ENCODE measurements at regions not wholly inside any gene's neighbourhood (a gene's known extent, or its start where the extent isn't known, plus 50 kb on each side); places are given as distances from the start of the nearest gene placed in this dataset.

DNA sequence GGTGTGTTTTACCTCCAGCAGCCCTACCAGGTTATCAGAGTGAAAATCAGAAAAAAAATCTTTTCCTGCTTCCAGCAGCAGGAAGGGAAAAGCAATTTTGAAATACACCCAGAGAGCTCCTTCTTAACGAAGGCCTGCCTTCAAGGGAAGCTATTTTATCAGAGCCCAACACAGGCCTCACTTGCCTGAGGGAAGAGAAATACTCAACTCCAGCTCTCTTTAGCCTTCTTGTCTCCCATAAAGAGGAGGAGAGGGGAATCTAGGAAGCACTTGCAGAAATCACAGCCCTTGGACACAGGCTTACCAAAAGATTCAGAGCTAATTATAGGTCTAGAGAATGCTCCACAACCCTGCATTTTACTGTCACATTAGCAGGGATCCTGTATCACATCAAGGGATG is 896.1 kb upstream of the CNTNAP5 start:
- Mint-ChIP-seq H3K27ac (ENCODE audit: unreplicated experiment) (no peak overlapping the region), H3K4me3 (ENCODE audit: unreplicated experiment) (no peak overlapping the region), H3K36me3 (ENCODE audit: low read depth, unreplicated experiment) (no peaks in the 10 kb centered on the region), H3K4me1 (ENCODE audit: low read depth, unreplicated experiment) (no peaks in the 10 kb centered on the region), H3K9me3 (ENCODE audit: unreplicated experiment) (no peaks in the 10 kb centered on the region), H3K27me3 (ENCODE audit: low read depth, unreplicated experiment) (no peaks in the 10 kb centered on the region)
- Histone ChIP-seq H3K27ac (ENCODE audit: low read depth, low read length) (no peak overlapping the region), H3K4me2 (ENCODE audit: low read length) (no peak overlapping the region), H3K36me3 (ENCODE audit: insufficient read depth, low read length) (no peaks in the 10 kb centered on the region), H3K4me3 (ENCODE audit: insufficient read depth, low read depth, low read length) (no peak overlapping the region), H3K9ac (ENCODE audit: low read length) (no peak overlapping the region), H3K79me2 (ENCODE audit: insufficient read depth, low read length) (no peaks in the 10 kb centered on the region), H3K27me3 (ENCODE audit: insufficient read depth, low read length) (no peaks in the 10 kb centered on the region), H3K9me3 (ENCODE audit: insufficient read depth, low read depth, low read length) (no peaks in the 10 kb centered on the region), H4K20me1 (ENCODE audit: insufficient read depth, low read length) (no peaks in the 10 kb centered on the region), H2AFZ (ENCODE audit: low read depth, low read length) (no peak overlapping the region), H3K4me1 (ENCODE audit: insufficient read depth, low read length) (no peaks in the 10 kb centered on the region)
- DNase-seq (ENCODE audit: low read depth) (no peak), FAIRE-seq (no peak)
- no peak for TF ChIP-seq EZH2 (IDR thresholded peaks at IDR 0.05; ENCODE audit: insufficient read depth, low read length)
- TF ChIP-seq, protein P1, sequence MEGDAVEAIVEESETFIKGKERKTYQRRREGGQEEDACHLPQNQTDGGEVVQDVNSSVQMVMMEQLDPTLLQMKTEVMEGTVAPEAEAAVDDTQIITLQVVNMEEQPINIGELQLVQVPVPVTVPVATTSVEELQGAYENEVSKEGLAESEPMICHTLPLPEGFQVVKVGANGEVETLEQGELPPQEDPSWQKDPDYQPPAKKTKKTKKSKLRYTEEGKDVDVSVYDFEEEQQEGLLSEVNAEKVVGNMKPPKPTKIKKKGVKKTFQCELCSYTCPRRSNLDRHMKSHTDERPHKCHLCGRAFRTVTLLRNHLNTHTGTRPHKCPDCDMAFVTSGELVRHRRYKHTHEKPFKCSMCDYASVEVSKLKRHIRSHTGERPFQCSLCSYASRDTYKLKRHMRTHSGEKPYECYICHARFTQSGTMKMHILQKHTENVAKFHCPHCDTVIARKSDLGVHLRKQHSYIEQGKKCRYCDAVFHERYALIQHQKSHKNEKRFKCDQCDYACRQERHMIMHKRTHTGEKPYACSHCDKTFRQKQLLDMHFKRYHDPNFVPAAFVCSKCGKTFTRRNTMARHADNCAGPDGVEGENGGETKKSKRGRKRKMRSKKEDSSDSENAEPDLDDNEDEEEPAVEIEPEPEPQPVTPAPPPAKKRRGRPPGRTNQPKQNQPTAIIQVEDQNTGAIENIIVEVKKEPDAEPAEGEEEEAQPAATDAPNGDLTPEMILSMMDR (IDR thresholded peaks at IDR 0.05; ENCODE audit: insufficient read depth, low read depth, low read length), result no peak

DNA sequence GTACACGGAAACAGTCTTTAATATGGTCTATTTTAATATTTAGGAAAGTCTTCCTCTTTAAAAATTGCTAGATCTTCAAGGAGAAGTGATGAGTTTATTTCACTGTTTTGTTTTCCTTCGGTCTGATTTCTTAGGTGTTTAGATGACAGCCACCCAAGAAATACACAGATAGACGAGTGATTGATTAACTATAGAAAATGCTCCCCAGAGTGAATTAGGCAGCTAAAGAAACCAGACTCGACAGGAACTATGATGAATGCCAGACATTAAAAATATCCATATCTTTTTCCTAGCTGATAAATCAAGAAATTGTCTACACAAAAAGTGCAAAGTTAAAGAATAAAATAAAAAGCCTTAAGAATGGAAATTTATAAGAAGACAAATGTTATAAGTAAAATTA is 888.7 kb upstream of the CNTNAP5 start:
- H3K27me3 ChIP-seq (ENCODE audit: insufficient read depth, low read length), result no peaks in the 10 kb centered on the region
- H4K20me1 ChIP-seq (ENCODE audit: insufficient read depth, low read length), result no peaks in the 10 kb centered on the region
- no peaks in the 10 kb centered on the region for H3K79me2 ChIP-seq (ENCODE audit: insufficient read depth, low read length)
- no peaks in the 10 kb centered on the region for H3K9me3 Mint-ChIP-seq (ENCODE audit: unreplicated experiment)
- H3K27me3 Mint-ChIP-seq (ENCODE audit: low read depth, unreplicated experiment), result no peaks in the 10 kb centered on the region
- DNase-seq (ENCODE audit: low read depth) (no peak), FAIRE-seq (no peak)
- H3K4me2 ChIP-seq (ENCODE audit: low read length), result no peak overlapping the region
- H3K27ac Mint-ChIP-seq (ENCODE audit: unreplicated experiment), result no peak overlapping the region
- H3K4me1 ChIP-seq (ENCODE audit: insufficient read depth, low read length), result no peaks in the 10 kb centered on the region
- H2AFZ ChIP-seq (ENCODE audit: low read depth, low read length), result no peak overlapping the region
- TF ChIP-seq, protein P1 (IDR thresholded peaks at IDR 0.05; ENCODE audit: insufficient read depth, low read depth, low read length), result no peak
- no peak for TF ChIP-seq EZH2 (IDR thresholded peaks at IDR 0.05; ENCODE audit: insufficient read depth, low read length)
- no peak overlapping the region for H3K4me3 Mint-ChIP-seq (ENCODE audit: unreplicated experiment)
- H3K9me3 ChIP-seq (ENCODE audit: insufficient read depth, low read depth, low read length), result no peaks in the 10 kb centered on the region
- no peak overlapping the region for H3K27ac ChIP-seq (ENCODE audit: low read depth, low read length)
- H3K36me3 Mint-ChIP-seq (ENCODE audit: low read depth, unreplicated experiment), result no peaks in the 10 kb centered on the region
- H3K4me3 ChIP-seq (ENCODE audit: insufficient read depth, low read depth, low read length), result no peak overlapping the region
- H3K4me1 Mint-ChIP-seq (ENCODE audit: low read depth, unreplicated experiment), result no peaks in the 10 kb centered on the region
- no peaks in the 10 kb centered on the region for H3K36me3 ChIP-seq (ENCODE audit: insufficient read depth, low read length)
- H3K9ac ChIP-seq (ENCODE audit: low read length), result no peak overlapping the region

DNA sequence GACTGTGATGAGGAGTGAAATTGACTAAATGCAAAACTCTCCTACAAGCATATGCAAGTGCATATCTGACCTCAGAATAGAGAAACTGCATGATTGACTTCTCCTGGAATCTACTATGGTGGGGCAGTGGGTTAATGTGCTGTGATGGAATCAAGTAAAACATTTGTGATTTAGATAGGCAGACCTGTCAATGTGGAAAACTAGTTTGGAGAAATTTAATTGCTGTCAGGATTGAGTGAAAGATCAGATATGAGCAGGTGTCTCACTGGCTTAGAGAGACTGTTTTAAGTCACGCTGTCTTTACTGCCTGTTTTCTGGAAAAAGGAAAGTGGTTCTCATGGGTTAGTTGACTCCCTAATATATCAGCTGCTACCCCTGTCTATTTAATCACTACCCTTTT is 881.0 kb upstream of the CNTNAP5 start:
- no peaks in the 10 kb centered on the region for H3K4me1 ChIP-seq (ENCODE audit: insufficient read depth, low read length)
- FAIRE-seq, result no peak
- no peak for DNase-seq (ENCODE audit: low read depth)
- no peaks in the 10 kb centered on the region for H3K79me2 ChIP-seq (ENCODE audit: insufficient read depth, low read length)
- H3K4me3 ChIP-seq (ENCODE audit: insufficient read depth, low read depth, low read length), result no peak overlapping the region
- no peaks in the 10 kb centered on the region for H3K27me3 ChIP-seq (ENCODE audit: insufficient read depth, low read length)
- H3K9ac ChIP-seq (ENCODE audit: low read length), result no peak overlapping the region
- TF ChIP-seq EZH2 (IDR thresholded peaks at IDR 0.05; ENCODE audit: insufficient read depth, low read length), result no peak
- TF ChIP-seq, protein P1 (IDR thresholded peaks at IDR 0.05; ENCODE audit: insufficient read depth, low read depth, low read length), result no peak
- Mint-ChIP-seq H3K36me3 (ENCODE audit: low read depth, unreplicated experiment) (no peaks in the 10 kb centered on the region), H3K27me3 (ENCODE audit: low read depth, unreplicated experiment) (no peaks in the 10 kb centered on the region), H3K27ac (ENCODE audit: unreplicated experiment) (no peak overlapping the region), H3K9me3 (ENCODE audit: unreplicated experiment) (no peaks in the 10 kb centered on the region), H3K4me1 (ENCODE audit: low read depth, unreplicated experiment) (no peaks in the 10 kb centered on the region), H3K4me3 (ENCODE audit: unreplicated experiment) (no peak overlapping the region)
- no peak overlapping the region for H3K4me2 ChIP-seq (ENCODE audit: low read length)
- no peaks in the 10 kb centered on the region for H3K9me3 ChIP-seq (ENCODE audit: insufficient read depth, low read depth, low read length)
- no peak overlapping the region for H3K27ac ChIP-seq (ENCODE audit: low read depth, low read length)
- no peak overlapping the region for H2AFZ ChIP-seq (ENCODE audit: low read depth, low read length)
- no peaks in the 10 kb centered on the region for H3K36me3 ChIP-seq (ENCODE audit: insufficient read depth, low read length)
- no peaks in the 10 kb centered on the region for H4K20me1 ChIP-seq (ENCODE audit: insufficient read depth, low read length)
